ENCODE measurements at regions not wholly inside any gene's neighbourhood (a gene's known extent, or its start where the extent isn't known, plus 50 kb on each side); places are given as distances from the start of the nearest gene placed in this dataset.
"Not testable (repeated sequence)": the region's sequence is repeated elsewhere in the genome, so short reads cannot be mapped to it uniquely, and the experiment has no call there.

DNA sequence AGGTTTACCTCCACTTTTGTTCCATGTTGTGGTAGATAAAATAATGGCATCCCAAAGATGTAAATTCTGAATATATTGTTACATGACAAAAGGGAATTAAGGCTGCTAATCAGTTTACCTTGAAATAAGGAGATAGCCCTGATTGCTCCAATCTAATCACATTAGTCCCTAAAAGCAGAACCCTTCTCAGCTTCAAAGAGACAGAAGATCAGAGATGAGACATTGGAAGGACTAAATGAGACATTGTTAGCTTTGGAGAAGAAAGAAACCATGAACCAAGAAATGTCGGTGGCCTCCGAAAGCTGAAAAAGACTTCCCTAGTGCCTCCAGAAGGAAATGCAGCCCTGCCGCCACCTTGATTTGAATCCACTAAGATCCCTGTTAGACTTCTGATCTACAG is 82.8 kb upstream of the PARP8 start (continued):
- TF ChIP-seq, protein P1, sequence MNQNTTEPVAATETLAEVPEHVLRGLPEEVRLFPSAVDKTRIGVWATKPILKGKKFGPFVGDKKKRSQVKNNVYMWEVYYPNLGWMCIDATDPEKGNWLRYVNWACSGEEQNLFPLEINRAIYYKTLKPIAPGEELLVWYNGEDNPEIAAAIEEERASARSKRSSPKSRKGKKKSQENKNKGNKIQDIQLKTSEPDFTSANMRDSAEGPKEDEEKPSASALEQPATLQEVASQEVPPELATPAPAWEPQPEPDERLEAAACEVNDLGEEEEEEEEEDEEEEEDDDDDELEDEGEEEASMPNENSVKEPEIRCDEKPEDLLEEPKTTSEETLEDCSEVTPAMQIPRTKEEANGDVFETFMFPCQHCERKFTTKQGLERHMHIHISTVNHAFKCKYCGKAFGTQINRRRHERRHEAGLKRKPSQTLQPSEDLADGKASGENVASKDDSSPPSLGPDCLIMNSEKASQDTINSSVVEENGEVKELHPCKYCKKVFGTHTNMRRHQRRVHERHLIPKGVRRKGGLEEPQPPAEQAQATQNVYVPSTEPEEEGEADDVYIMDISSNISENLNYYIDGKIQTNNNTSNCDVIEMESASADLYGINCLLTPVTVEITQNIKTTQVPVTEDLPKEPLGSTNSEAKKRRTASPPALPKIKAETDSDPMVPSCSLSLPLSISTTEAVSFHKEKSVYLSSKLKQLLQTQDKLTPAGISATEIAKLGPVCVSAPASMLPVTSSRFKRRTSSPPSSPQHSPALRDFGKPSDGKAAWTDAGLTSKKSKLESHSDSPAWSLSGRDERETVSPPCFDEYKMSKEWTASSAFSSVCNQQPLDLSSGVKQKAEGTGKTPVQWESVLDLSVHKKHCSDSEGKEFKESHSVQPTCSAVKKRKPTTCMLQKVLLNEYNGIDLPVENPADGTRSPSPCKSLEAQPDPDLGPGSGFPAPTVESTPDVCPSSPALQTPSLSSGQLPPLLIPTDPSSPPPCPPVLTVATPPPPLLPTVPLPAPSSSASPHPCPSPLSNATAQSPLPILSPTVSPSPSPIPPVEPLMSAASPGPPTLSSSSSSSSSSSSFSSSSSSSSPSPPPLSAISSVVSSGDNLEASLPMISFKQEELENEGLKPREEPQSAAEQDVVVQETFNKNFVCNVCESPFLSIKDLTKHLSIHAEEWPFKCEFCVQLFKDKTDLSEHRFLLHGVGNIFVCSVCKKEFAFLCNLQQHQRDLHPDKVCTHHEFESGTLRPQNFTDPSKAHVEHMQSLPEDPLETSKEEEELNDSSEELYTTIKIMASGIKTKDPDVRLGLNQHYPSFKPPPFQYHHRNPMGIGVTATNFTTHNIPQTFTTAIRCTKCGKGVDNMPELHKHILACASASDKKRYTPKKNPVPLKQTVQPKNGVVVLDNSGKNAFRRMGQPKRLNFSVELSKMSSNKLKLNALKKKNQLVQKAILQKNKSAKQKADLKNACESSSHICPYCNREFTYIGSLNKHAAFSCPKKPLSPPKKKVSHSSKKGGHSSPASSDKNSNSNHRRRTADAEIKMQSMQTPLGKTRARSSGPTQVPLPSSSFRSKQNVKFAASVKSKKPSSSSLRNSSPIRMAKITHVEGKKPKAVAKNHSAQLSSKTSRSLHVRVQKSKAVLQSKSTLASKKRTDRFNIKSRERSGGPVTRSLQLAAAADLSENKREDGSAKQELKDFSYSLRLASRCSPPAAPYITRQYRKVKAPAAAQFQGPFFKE (tag by site-specific recombination; IDR thresholded peaks at IDR 0.05; ENCODE audit: borderline replicate concordance), result no peak

DNA sequence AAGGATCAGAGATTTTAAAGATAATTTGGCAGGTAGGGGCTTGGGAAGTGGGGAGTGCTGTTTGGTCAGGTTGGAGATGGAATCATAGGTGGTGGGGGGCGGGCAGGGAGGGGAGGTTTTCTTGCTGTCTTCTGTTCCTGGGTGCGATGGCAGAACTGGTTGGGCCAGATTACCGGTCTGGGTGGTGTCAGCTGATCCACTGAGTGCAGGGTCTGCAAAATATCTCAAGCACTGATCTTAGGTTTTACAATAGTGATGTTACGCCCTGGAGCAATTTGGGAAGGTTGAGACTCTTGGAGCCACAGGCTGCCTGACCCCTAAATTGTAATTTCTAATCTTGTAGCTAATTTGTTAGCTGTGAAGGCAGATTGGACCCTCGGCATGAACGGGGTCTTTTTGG is 78.0 kb upstream of the PARP8 start:
- H3K36me3 ChIP-seq (ENCODE audit: control insufficient read depth in 2 of 2, insufficient read depth in 1 of 2, low read length in 2 of 2); H3K27ac ChIP-seq (ENCODE audit: extremely low read depth, low read depth, low read length); H3K9me3 ChIP-seq (ENCODE audit: control insufficient read depth, insufficient read depth, low read depth, low read length); H3K4me3 ChIP-seq (ENCODE audit: low read depth, low read length); POLR2A ChIA-PET; CTCF ChIA-PET; H3K4me1 ChIP-seq (ENCODE audit: control insufficient read depth, insufficient read depth, low read length): not testable (repeated sequence)

DNA sequence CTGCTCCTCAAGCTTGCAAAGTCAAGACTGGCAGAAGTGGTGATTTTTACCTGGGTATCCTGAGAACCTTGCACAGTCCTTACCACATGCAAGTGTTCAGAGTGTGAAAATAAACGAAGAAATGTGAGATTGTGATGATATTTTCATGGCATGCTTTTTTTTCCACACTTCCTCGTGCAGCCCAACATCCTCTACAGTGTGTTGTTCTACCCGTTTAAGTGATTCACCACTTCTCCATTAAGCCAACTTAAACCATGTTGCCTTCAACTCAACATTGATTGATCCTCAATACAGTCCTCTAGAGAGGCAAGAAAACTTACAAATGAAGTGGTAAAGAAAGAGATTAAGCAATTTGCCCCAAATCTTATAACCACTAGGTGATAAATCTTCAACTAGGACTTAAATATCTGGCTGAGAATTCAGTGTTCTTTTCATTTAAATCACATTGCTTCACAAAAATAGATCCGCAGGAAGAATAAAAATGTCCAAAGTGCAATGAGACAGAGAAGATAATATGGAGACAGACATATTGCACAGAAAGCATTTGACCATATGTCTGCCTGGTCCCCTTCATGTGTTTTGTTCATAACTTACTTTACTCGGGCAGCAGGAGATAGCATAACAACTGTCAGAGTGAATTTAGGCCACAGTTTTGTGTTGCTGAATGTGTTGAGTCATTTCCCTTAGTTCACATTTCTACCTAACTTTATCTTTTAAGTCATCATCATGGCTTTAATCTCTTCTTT is 75.8 kb upstream of the PARP8 start:
- POLR2A ChIA-PET; CTCF ChIA-PET; H3K4me3 ChIP-seq (ENCODE audit: low read depth, low read length); H3K36me3 ChIP-seq (ENCODE audit: control insufficient read depth in 2 of 2, insufficient read depth in 1 of 2, low read length in 2 of 2); H3K9me3 ChIP-seq (ENCODE audit: control insufficient read depth, insufficient read depth, low read depth, low read length); H3K27ac ChIP-seq (ENCODE audit: extremely low read depth, low read depth, low read length); H3K4me1 ChIP-seq (ENCODE audit: control insufficient read depth, insufficient read depth, low read length): not testable (repeated sequence)

DNA sequence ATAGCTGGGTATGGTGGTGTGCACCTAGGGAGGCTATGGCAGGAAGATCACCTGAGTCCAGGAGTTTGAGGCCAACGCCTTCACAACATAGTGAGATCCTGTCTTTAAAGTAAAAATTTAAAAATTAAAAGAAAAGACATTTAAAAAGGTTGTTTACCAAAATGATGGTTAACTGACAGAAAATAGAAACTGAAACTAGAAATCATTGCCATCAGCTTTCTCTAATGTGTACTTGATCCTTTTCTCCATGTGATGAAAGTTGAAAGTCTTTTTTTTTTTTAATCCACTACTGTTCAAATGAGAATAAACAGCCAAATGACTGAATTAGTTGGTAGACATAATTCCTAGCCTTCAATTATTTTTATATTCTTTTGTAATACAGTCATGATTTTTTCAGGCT is 75.1 kb upstream of the PARP8 start:
- CTCF ChIA-PET; H3K36me3 ChIP-seq (ENCODE audit: control insufficient read depth in 2 of 2, insufficient read depth in 1 of 2, low read length in 2 of 2); H3K9me3 ChIP-seq (ENCODE audit: control insufficient read depth, insufficient read depth, low read depth, low read length); H3K4me1 ChIP-seq (ENCODE audit: control insufficient read depth, insufficient read depth, low read length); H3K27ac ChIP-seq (ENCODE audit: extremely low read depth, low read depth, low read length); POLR2A ChIA-PET; H3K4me3 ChIP-seq (ENCODE audit: low read depth, low read length): not testable (repeated sequence)

DNA sequence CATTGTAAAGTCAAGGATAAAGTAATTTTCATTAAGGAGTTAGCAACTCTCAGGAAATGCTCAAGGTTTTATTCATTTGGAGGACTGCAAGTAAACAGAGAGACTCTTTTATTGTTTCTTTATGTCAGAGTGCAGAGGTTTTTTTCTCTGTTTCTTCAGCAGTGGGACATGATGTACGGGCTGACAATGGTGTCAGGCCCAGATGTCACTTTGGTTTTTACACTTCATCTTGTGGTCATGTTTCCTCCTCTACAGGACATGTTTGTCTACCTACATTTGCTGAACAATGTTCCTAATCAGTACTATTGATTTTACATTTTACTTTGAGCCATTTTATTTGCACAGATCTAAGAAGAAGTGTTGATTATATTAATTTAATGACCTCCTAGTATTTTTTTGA is 72.8 kb upstream of the PARP8 start:
- Histone ChIP-seq H3K4me1 (ENCODE audit: control insufficient read depth, insufficient read depth, low read length) (no peaks in the 10 kb centered on the region), H3K4me3 (ENCODE audit: low read depth, low read length) (no peak overlapping the region), H3K36me3 (ENCODE audit: control insufficient read depth in 2 of 2, insufficient read depth in 1 of 2, low read length in 2 of 2) (no peaks in the 10 kb centered on the region), H3K27ac (ENCODE audit: extremely low read depth, low read depth, low read length) (no peak overlapping the region), H3K9me3 (ENCODE audit: control insufficient read depth, insufficient read depth, low read depth, low read length) (no peaks in the 10 kb centered on the region)
- CTCF ChIA-PET, result no interaction called here
- TF ChIP-seq, protein P2, sequence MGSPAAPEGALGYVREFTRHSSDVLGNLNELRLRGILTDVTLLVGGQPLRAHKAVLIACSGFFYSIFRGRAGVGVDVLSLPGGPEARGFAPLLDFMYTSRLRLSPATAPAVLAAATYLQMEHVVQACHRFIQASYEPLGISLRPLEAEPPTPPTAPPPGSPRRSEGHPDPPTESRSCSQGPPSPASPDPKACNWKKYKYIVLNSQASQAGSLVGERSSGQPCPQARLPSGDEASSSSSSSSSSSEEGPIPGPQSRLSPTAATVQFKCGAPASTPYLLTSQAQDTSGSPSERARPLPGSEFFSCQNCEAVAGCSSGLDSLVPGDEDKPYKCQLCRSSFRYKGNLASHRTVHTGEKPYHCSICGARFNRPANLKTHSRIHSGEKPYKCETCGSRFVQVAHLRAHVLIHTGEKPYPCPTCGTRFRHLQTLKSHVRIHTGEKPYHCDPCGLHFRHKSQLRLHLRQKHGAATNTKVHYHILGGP (tag by site-specific recombination; IDR thresholded peaks at IDR 0.05), result no peak
- TF ChIP-seq HOXC10 (CRISPR knock-in tag; IDR thresholded peaks at IDR 0.05) (no peak), ZFP69B (tag by site-specific recombination; IDR thresholded peaks at IDR 0.05) (no peak), ZNF530 (tag by site-specific recombination; IDR thresholded peaks at IDR 0.05; ENCODE audit: low read depth) (no peak), ZNF670 (tag by site-specific recombination; IDR thresholded peaks at IDR 0.05; ENCODE audit: low read depth) (no peak), ZNF202 (tag by site-specific recombination; IDR thresholded peaks at IDR 0.05; ENCODE audit: borderline replicate concordance) (no peak), ZNF514 (tag by site-specific recombination; IDR thresholded peaks at IDR 0.05) (no peak), ZNF341 (tag by site-specific recombination; IDR thresholded peaks at IDR 0.05; ENCODE audit: low read depth) (no peak), ZNF140 (tag by site-specific recombination; IDR thresholded peaks at IDR 0.05) (no peak)
- TF ChIP-seq, protein P3, sequence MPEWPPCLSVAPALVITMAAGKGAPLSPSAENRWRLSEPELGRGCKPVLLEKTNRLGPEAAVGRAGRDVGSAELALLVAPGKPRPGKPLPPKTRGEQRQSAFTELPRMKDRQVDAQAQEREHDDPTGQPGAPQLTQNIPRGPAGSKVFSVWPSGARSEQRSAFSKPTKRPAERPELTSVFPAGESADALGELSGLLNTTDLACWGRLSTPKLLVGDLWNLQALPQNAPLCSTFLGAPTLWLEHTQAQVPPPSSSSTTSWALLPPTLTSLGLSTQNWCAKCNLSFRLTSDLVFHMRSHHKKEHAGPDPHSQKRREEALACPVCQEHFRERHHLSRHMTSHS (tag by site-specific recombination; IDR thresholded peaks at IDR 0.05), result no peak
- TF ChIP-seq, protein P4, sequence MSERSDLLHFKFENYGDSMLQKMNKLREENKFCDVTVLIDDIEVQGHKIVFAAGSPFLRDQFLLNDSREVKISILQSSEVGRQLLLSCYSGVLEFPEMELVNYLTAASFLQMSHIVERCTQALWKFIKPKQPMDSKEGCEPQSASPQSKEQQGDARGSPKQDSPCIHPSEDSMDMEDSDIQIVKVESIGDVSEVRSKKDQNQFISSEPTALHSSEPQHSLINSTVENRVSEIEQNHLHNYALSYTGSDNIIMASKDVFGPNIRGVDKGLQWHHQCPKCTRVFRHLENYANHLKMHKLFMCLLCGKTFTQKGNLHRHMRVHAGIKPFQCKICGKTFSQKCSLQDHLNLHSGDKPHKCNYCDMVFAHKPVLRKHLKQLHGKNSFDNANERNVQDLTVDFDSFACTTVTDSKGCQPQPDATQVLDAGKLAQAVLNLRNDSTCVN (tag by site-specific recombination; optimal IDR thresholded peaks at IDR 0.05), result no peak
- TF ChIP-seq, protein P5, sequence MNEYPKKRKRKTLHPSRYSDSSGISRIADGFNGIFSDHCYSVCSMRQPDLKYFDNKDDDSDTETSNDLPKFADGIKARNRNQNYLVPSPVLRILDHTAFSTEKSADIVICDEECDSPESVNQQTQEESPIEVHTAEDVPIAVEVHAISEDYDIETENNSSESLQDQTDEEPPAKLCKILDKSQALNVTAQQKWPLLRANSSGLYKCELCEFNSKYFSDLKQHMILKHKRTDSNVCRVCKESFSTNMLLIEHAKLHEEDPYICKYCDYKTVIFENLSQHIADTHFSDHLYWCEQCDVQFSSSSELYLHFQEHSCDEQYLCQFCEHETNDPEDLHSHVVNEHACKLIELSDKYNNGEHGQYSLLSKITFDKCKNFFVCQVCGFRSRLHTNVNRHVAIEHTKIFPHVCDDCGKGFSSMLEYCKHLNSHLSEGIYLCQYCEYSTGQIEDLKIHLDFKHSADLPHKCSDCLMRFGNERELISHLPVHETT (tag by site-specific recombination; IDR thresholded peaks at IDR 0.05), result no peak
- POLR2A ChIA-PET, result no interaction called here
